ENCODE measurements at regions not wholly inside any gene's neighbourhood (a gene's known extent, or its start where the extent isn't known, plus 50 kb on each side); places are given as distances from the start of the nearest gene placed in this dataset.

GRCh38 chr2:128368437-128369107 lies 49.9 kb upstream of the HS6ST1 start:
- no peak for DNase-seq

- DNase-seq = no peak
These were observed 50.5 kb upstream of the HS6ST1 start for GRCh38 chr2:128369108-128369555.

GRCh38 chr2:128369602-128370467 lies 51.2 kb upstream of the HS6ST1 start:
- no peak for DNase-seq

- no peak for DNase-seq
These were observed 52.0 kb upstream of the HS6ST1 start for GRCh38 chr2:128370468-128371247.

GRCh38 chr2:128371248-128371630 lies 52.6 kb upstream of the HS6ST1 start:
- no peak for DNase-seq

GRCh38 chr2:128371648-128372345 lies 53.1 kb upstream of the HS6ST1 start:
- DNase-seq = no peak

- DNase-seq = no peak
These were observed 54.1 kb upstream of the HS6ST1 start for GRCh38 chr2:128372621-128373341.

- DNase-seq = no peak
These were observed 54.9 kb upstream of the HS6ST1 start for GRCh38 chr2:128373451-128374000.

GRCh38 chr2:128374001-128374710 lies 55.5 kb upstream of the HS6ST1 start:
- DNase-seq = no peak

GRCh38 chr2:128374711-128375413 lies 56.2 kb upstream of the HS6ST1 start:
- no peak for DNase-seq

- no peak for DNase-seq
These were observed 56.8 kb upstream of the HS6ST1 start for GRCh38 chr2:128375454-128375853.

GRCh38 chr2:128376241-128377041 lies 57.8 kb upstream of the HS6ST1 start:
- no peak for DNase-seq

GRCh38 chr2:128377071-128377910 lies 58.6 kb upstream of the HS6ST1 start:
- no peak for DNase-seq

GRCh38 chr2:128378231-128379020 lies 59.8 kb upstream of the HS6ST1 start:
- no peak for DNase-seq

GRCh38 chr2:128379021-128380015 lies 60.6 kb upstream of the HS6ST1 start:
- DNase-seq = no peak
